Upper lobe of left lung (tissue), 6 donors: ENCODE measurements at regions not wholly inside any gene's neighbourhood (a gene's known extent, or its start where the extent isn't known, plus 50 kb on each side); places are given as distances from the start of the nearest gene placed in this dataset.

Experiments
- ATAC-seq, 2 donors: fragments of 200-7000 bp; cut with Tn5 transposase; one replicate each; pipeline ENCODE4 v1.9.1; 2022; ENCODE audit warnings: mild to moderate bottlenecking in 2 of 2, moderate library complexity in 2 of 2; ENCODE audit not compliant: low FRiP score in 2 of 2
- DNase-seq, 2 donors: peaks; one replicate each; pipeline ENCODE4 v3.0.0-alpha.2; 2019 to 2020
- H3K27ac ChIP-seq, 4 donors: fragments of 200-600 bp; sonication (generic); one replicate each; pipeline ENCODE4 v1.5.1; 2016 to 2019
- H3K27me3 ChIP-seq, 4 donors: fragments of 200-600 bp; sonication (generic); one replicate each; pipeline ENCODE4 v1.5.1; 2017 to 2019
- H3K36me3 ChIP-seq, 4 donors: fragments of 200-600 bp; sonication (generic); one replicate each; pipeline ENCODE4 v1.5.1; 2016 to 2019
- H3K4me1 ChIP-seq, 4 donors: fragments of 200-600 bp; sonication (generic); one replicate each; pipeline ENCODE4 v1.5.1; 2018 to 2019
- H3K4me3 ChIP-seq, 4 donors: fragments of 200-600 bp; sonication (generic); one replicate each; pipeline ENCODE4 v1.5.1; 2017 to 2019; ENCODE audit warnings: mild to moderate bottlenecking in 2 of 4, moderate library complexity in 1 of 4
- H3K9me3 ChIP-seq, 4 donors: fragments of 200-600 bp; sonication (generic); one replicate each; pipeline ENCODE4 v1.5.1; 2018 to 2019
- CTCF ChIP-seq, 6 experiments: fragments of 450-650 bp in 4 of 6; fragments of 200-600 bp in 2 of 6; sonication (generic) in 2 of 6; IDR thresholded peaks; one replicate each; pipeline ENCODE4 v1.5.1; 2016 to 2019; ENCODE audit warnings: antibody characterized with exemption in 6 of 6
- EP300 ChIP-seq, 4 donors: sonication (generic); formaldehyde crosslinking; IDR thresholded peaks; one replicate each; pipeline ENCODE4 v1.5.1; 2017; ENCODE audit warnings: antibody characterized with exemption in 4 of 4, control low read depth in 2 of 4
- POLR2A ChIP-seq, 4 donors: fragments of 450-650 bp; IDR thresholded peaks; one replicate each; pipeline ENCODE4 v1.5.1; 2016 to 2017; ENCODE audit warnings: antibody characterized with exemption in 4 of 4, mild to moderate bottlenecking in 2 of 4
- POLR2AphosphoS5 ChIP-seq, 2 donors: sonication (generic); formaldehyde crosslinking; IDR thresholded peaks; one replicate each; pipeline ENCODE4 v1.5.1; 2017; ENCODE audit warnings: antibody characterized with exemption in 2 of 2
- WGBS, 2 donors: methylation state at CpG; one replicate each; pipeline ENCODE4 v1.1.5; 2017 to 2018; 5-methylcytosine and 5-hydroxymethylcytosine counted together
- donor health status: DM: no; HTN: no; CAD: no; lungs with moderate emphysema.
- donor health status: DM: no; HTN: yes; CAD: no; lungs with severe emphysema.

GRCh38 chr15:94769089-94769488 is 537.7 kb downstream of the MCTP2 start:
- no peak overlapping the region for H3K27ac ChIP-seq
- H3K27me3 ChIP-seq, result no peaks in the 10 kb centered on the region
- no peak for TF ChIP-seq POLR2A (IDR thresholded peaks at IDR 0.05)
- H3K4me1 ChIP-seq, result no peaks in the 10 kb centered on the region
- WGBS, 2 donors, result 74 to 89% methylated on average over 2 of the region's 2 CpGs
- ATAC-seq (no peak), DNase-seq (no peak)
- H3K9me3 ChIP-seq, result no peaks in the 10 kb centered on the region
- no peaks in the 10 kb centered on the region for H3K36me3 ChIP-seq
- H3K4me3 ChIP-seq, result no peak overlapping the region

- TF ChIP-seq POLR2A (IDR thresholded peaks at IDR 0.05), result no peak
- DNase-seq (no peak), ATAC-seq (no peak)
- Histone ChIP-seq H3K4me3 (no peak overlapping the region), H3K9me3 (no peaks in the 10 kb centered on the region), H3K27me3 (no peaks in the 10 kb centered on the region), H3K4me1 (no peaks in the 10 kb centered on the region), H3K27ac (no peak overlapping the region), H3K36me3 (no peaks in the 10 kb centered on the region)
- WGBS, 2 donors, result 92 to 93% methylated on average over 10 of the region's 10 CpGs
These were observed 538.8 kb downstream of the MCTP2 start for GRCh38 chr15:94770199-94770598.

GRCh38 chr15:94777037-94777436 is 545.7 kb downstream of the MCTP2 start:
- Histone ChIP-seq H3K27me3 (no peaks in the 10 kb centered on the region), H3K27ac (no peak overlapping the region), H3K4me1 (no peaks in the 10 kb centered on the region), H3K4me3 (no peak overlapping the region), H3K9me3 (no peaks in the 10 kb centered on the region), H3K36me3 (no peaks in the 10 kb centered on the region)
- DNase-seq (no peak), ATAC-seq (no peak)
- no peak for TF ChIP-seq POLR2A (IDR thresholded peaks at IDR 0.05)
- TF ChIP-seq POLR2AphosphoS5 (IDR thresholded peaks at IDR 0.05), result no peak
- TF ChIP-seq EP300 (IDR thresholded peaks at IDR 0.05), result no peak
- TF ChIP-seq CTCF (IDR thresholded peaks at IDR 0.05), result no peak
- WGBS, 2 donors, result 77 to 86% methylated on average over 1 of the region's 1 CpG

- H3K27me3 ChIP-seq, result no peaks in the 10 kb centered on the region
- no peak overlapping the region for H3K4me3 ChIP-seq
- ATAC-seq (no peak), DNase-seq (no peak)
- no peak overlapping the region for H3K27ac ChIP-seq
- TF ChIP-seq CTCF (IDR thresholded peaks at IDR 0.05), result no peak
- no peak for TF ChIP-seq EP300 (IDR thresholded peaks at IDR 0.05)
- no peak for TF ChIP-seq POLR2A (IDR thresholded peaks at IDR 0.05)
- TF ChIP-seq POLR2AphosphoS5 (IDR thresholded peaks at IDR 0.05), result no peak
- no peaks in the 10 kb centered on the region for H3K36me3 ChIP-seq
- no peaks in the 10 kb centered on the region for H3K4me1 ChIP-seq
- H3K9me3 ChIP-seq, result no peaks in the 10 kb centered on the region
These were observed 547.5 kb downstream of the MCTP2 start for GRCh38 chr15:94778840-94779239.

GRCh38 chr15:94780166-94780565 is 548.8 kb downstream of the MCTP2 start:
- ATAC-seq, result no peak
- 89 to 90% methylated on average over 4 of the region's 4 CpGs for WGBS, 2 donors
- H3K27ac ChIP-seq, result no peak overlapping the region
- no peak overlapping the region for H3K4me3 ChIP-seq
- no peak for DNase-seq
- TF ChIP-seq CTCF (IDR thresholded peaks at IDR 0.05) (no peak), POLR2A (IDR thresholded peaks at IDR 0.05) (no peak)
- H3K36me3 ChIP-seq, result no peaks in the 10 kb centered on the region
- H3K4me1 ChIP-seq, result no peaks in the 10 kb centered on the region
- no peaks in the 10 kb centered on the region for H3K9me3 ChIP-seq
- no peaks in the 10 kb centered on the region for H3K27me3 ChIP-seq

- TF ChIP-seq CTCF (IDR thresholded peaks at IDR 0.05), result no peak
- no peaks in the 10 kb centered on the region for H3K4me1 ChIP-seq
These were observed 553.7 kb downstream of the MCTP2 start for GRCh38 chr15:94785091-94785490.

More at GRCh38 chr15:94785091-94785490, 553.7 kb downstream of the MCTP2 start:
- no peak for ATAC-seq
- Histone ChIP-seq H3K36me3 (no peaks in the 10 kb centered on the region), H3K9me3 (no peaks in the 10 kb centered on the region), H3K27me3 (no peaks in the 10 kb centered on the region), H3K4me3 (no peak overlapping the region), H3K27ac (no peak overlapping the region)
- WGBS, 2 donors, result 86 to 91% methylated on average over 2 of the region's 2 CpGs
- no peak for DNase-seq
